PFSK-1 (cell line): ENCODE measurements at regions not wholly inside any gene's neighbourhood (a gene's known extent, or its start where the extent isn't known, plus 50 kb on each side); places are given as distances from the start of the nearest gene placed in this dataset.

Experiments
- FOXP2 ChIP-seq: optimal IDR thresholded peaks from 2 replicates; pipeline ENCODE3; 2011; ENCODE audit warnings: borderline replicate concordance, control low read depth, inconsistent platforms; ENCODE audit not compliant: insufficient read depth; ENCODE audit errors: extremely low read length, extremely low read depth
- POLR2AphosphoS5 ChIP-seq: IDR thresholded peaks from 2 replicates; pipeline ENCODE4 v1.6.1; 2012; ENCODE audit warnings: low read depth, mild to moderate bottlenecking, control low read depth, low read length, moderate library complexity
- REST ChIP-seq, 2 experiments: IDR thresholded peaks; 2 replicates each; pipeline versions ENCODE4 v1.6.1 to v1.8.0; 2011 to 2012; ENCODE audit warnings: low read depth in 2 of 2, low read length in 2 of 2, control low read depth in 1 of 2, inconsistent platforms in 1 of 2, mild to moderate bottlenecking in 1 of 2, moderate library complexity in 1 of 2; ENCODE audit not compliant: insufficient read depth in 1 of 2
- SIN3A ChIP-seq: IDR thresholded peaks from 2 replicates; pipeline ENCODE4 v1.6.1; 2012; ENCODE audit warnings: mild to moderate bottlenecking, low read length, moderate library complexity, borderline replicate concordance; ENCODE audit not compliant: insufficient read depth
- TAF1 ChIP-seq: IDR thresholded peaks from 2 replicates; pipeline ENCODE4 v1.6.1; 2012; ENCODE audit warnings: low read length, control low read depth, borderline replicate concordance; ENCODE audit not compliant: insufficient read depth

GRCh38 chr2:60092781-60093180 is 460.7 kb downstream of the BCL11A start:
- TF ChIP-seq POLR2AphosphoS5: no peak
- no peak for TF ChIP-seq FOXP2
- no peak for TF ChIP-seq REST (IDR thresholded peaks at IDR 0.05; ENCODE audit: insufficient read depth in 1 of 2, low read depth in 2 of 2, low read length in 2 of 2)

GRCh38 chr2:60091894-60092293 is 461.6 kb downstream of the BCL11A start:
- TF ChIP-seq TAF1 (no peak), POLR2AphosphoS5 (no peak), SIN3A (no peak), FOXP2 (no peak), REST (IDR thresholded peaks at IDR 0.05; ENCODE audit: insufficient read depth in 1 of 2, low read depth in 2 of 2, low read length in 2 of 2) (no peak)

- TF ChIP-seq POLR2AphosphoS5: no peak
- TF ChIP-seq SIN3A: no peak
- TF ChIP-seq TAF1: no peak
- TF ChIP-seq REST (IDR thresholded peaks at IDR 0.05; ENCODE audit: insufficient read depth in 1 of 2, low read depth in 2 of 2, low read length in 2 of 2): no peak
- TF ChIP-seq FOXP2: no peak
Measured at GRCh38 chr2:60091266-60091665, 462.2 kb downstream of the BCL11A start.

GRCh38 chr2:60079562-60079961 is 473.9 kb downstream of the BCL11A start:
- TF ChIP-seq REST (IDR thresholded peaks at IDR 0.05; ENCODE audit: insufficient read depth in 1 of 2, low read depth in 2 of 2, low read length in 2 of 2): no peak

DNA sequence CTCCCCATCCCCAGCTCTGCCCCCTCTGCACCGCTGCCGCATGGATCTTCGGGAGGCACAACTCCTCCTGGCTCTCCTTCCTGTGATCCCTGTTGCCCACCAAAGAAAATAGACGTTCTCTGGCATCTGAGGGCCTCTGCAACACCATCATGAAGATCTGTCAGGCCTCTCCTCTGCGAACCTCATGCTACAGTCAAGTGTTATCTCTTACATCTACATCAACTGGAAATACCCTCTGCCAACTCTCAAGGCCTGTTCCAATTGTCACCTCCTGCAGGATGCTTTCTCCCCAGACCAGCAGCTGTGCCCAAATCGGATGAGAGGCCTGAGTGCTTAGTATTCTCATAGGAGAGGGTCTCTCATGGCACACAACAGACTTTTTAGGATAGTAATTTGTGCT is 478.4 kb downstream of the BCL11A start:
- TF ChIP-seq REST (IDR thresholded peaks at IDR 0.05; ENCODE audit: insufficient read depth in 1 of 2, low read depth in 2 of 2, low read length in 2 of 2) (no peak), TAF1 (no peak), FOXP2 (no peak), POLR2AphosphoS5 (no peak), SIN3A (no peak)
